ENCODE measurements at regions not wholly inside any gene's neighbourhood (a gene's known extent, or its start where the extent isn't known, plus 50 kb on each side); places are given as distances from the start of the nearest gene placed in this dataset.

- in situ Hi-C loops (cut with MboI) (no loop called here), intact Hi-C loops (cut with micrococcal nuclease; ENCODE audit: unreplicated experiment) (no loop called here)
- no peak for DNase-seq (ENCODE audit: low read depth, low spot score)
- ChIA-PET SMC1A (ENCODE audit: uncharacterized antibody, unreplicated experiment) (no interaction called here), RAD21 (ENCODE audit: unreplicated experiment) (no interaction called here), POLR2A (no interaction called here), CTCF (no interaction called here)
- H3K4me1 ChIP-seq (ENCODE audit: control insufficient read depth, insufficient read depth, low read length): no peaks in the 10 kb centered on the region
- no peak overlapping the region for H3K4me3 ChIP-seq
- no peak overlapping the region for H3K4me2 ChIP-seq (ENCODE audit: control insufficient read depth, insufficient read depth)
- no peaks in the 10 kb centered on the region for H3K36me3 ChIP-seq (ENCODE audit: control insufficient read depth in 2 of 2, insufficient read depth in 2 of 2, low read length in 1 of 2)
- H3K9ac ChIP-seq (ENCODE audit: control insufficient read depth, insufficient read depth, low read length): no peak overlapping the region
- no peak for ATAC-seq
- no peaks in the 10 kb centered on the region; the same call in 2 of the 3 replicates for H3K9me3 ChIP-seq (replicated peaks; ENCODE audit: control insufficient read depth, insufficient read depth, low read length)
- H3K27me3 ChIP-seq (replicated peaks in 1 of 2; ENCODE audit: control insufficient read depth in 2 of 2, insufficient read depth in 2 of 2, low read length in 1 of 2): no peaks in the 10 kb centered on the region
- no peak for FAIRE-seq
- no peak overlapping the region for H3K27ac ChIP-seq (ENCODE audit: control insufficient read depth, insufficient read depth)
- H2AFZ ChIP-seq (ENCODE audit: control insufficient read depth, low read depth, low read length): no peak overlapping the region
- WGBS (ENCODE audit: insufficient coverage, insufficient replicate concordance, low lambda C conversion rate, missing lambda C conversion rate): 0% methylated on average over 1 of the region's 1 CpG
- no peaks in the 10 kb centered on the region for H3K79me2 ChIP-seq (ENCODE audit: control insufficient read depth, insufficient read depth, low read length)
- BruUV-seq (replicated peaks): no TSS peak
- TF ChIP-seq MEF2A (IDR thresholded peaks at IDR 0.05; ENCODE audit: insufficient read depth, low read depth, low read length) (no peak), RB1 (IDR thresholded peaks at IDR 0.05; ENCODE audit: borderline replicate concordance) (no peak), SIN3A (IDR thresholded peaks at IDR 0.05; ENCODE audit: low read depth, low read length) (no peak), MYB (IDR thresholded peaks at IDR 0.05; ENCODE audit: borderline replicate concordance, low read depth, low read length) (no peak), CHD4 (IDR thresholded peaks at IDR 0.05) (no peak), NR2C1 (IDR thresholded peaks at IDR 0.05) (no peak), CHD2 (IDR thresholded peaks at IDR 0.05; ENCODE audit: borderline replicate concordance, low read depth, low read length) (no peak)
- no peaks in the 10 kb centered on the region for H4K20me1 ChIP-seq (ENCODE audit: control insufficient read depth, insufficient read depth)
These were observed 1001.6 kb upstream of the CDH8 start for GRCh38 chr16:63037761-63038396.

GRCh38 chr16:63018581-63019223, 982.5 kb upstream of the CDH8 start:
- in situ Hi-C loops (cut with MboI) (no loop called here), intact Hi-C loops (cut with micrococcal nuclease; ENCODE audit: unreplicated experiment) (no loop called here)
- ATAC-seq (no peak), DNase-seq (ENCODE audit: low read depth, low spot score) (no peak), FAIRE-seq (no peak)
- Histone ChIP-seq H4K20me1 (ENCODE audit: control insufficient read depth, insufficient read depth) (no peaks in the 10 kb centered on the region), H3K79me2 (ENCODE audit: control insufficient read depth, insufficient read depth, low read length) (no peaks in the 10 kb centered on the region), H3K27me3 (replicated peaks in 1 of 2; ENCODE audit: control insufficient read depth in 2 of 2, insufficient read depth in 2 of 2, low read length in 1 of 2) (no peaks in the 10 kb centered on the region), H2AFZ (ENCODE audit: control insufficient read depth, low read depth, low read length) (no peak overlapping the region), H3K36me3 (ENCODE audit: control insufficient read depth in 2 of 2, insufficient read depth in 2 of 2, low read length in 1 of 2) (no peaks in the 10 kb centered on the region), H3K9ac (ENCODE audit: control insufficient read depth, insufficient read depth, low read length) (no peak overlapping the region), H3K9me3 (replicated peaks; ENCODE audit: control insufficient read depth, insufficient read depth, low read length) (no peaks in the 10 kb centered on the region), H3K4me2 (ENCODE audit: control insufficient read depth, insufficient read depth) (no peak overlapping the region), H3K4me3 (no peak overlapping the region), H3K27ac (ENCODE audit: control insufficient read depth, insufficient read depth) (no peak overlapping the region), H3K4me1 (ENCODE audit: control insufficient read depth, insufficient read depth, low read length) (no peaks in the 10 kb centered on the region)
- WGBS (ENCODE audit: insufficient coverage, insufficient replicate concordance, low lambda C conversion rate, missing lambda C conversion rate): 47% methylated on average over 7 of the region's 7 CpGs
- ChIA-PET POLR2A (no interaction called here), SMC1A (ENCODE audit: uncharacterized antibody, unreplicated experiment) (no interaction called here), CTCF (no interaction called here), RAD21 (ENCODE audit: unreplicated experiment) (no interaction called here)
- no TSS peak for BruUV-seq (replicated peaks)
- TF ChIP-seq CTCF (IDR thresholded peaks at IDR 0.05 in 2 of 3, conservative IDR thresholded peaks at IDR 0.05 in 1 of 3; ENCODE audit: control insufficient read depth in 2 of 3, extremely low read depth in 1 of 3, insufficient read depth in 1 of 3, low read depth in 3 of 3, low read length in 3 of 3): no peak
- TF ChIP-seq TCF3 (IDR thresholded peaks at IDR 0.05; ENCODE audit: borderline replicate concordance, insufficient read depth, low read depth, low read length): no peak
- TF ChIP-seq SIN3A (IDR thresholded peaks at IDR 0.05; ENCODE audit: low read depth, low read length): no peak
- TF ChIP-seq PBX3 (IDR thresholded peaks at IDR 0.05; ENCODE audit: insufficient replicate concordance, low read depth, low read length): no peak
- TF ChIP-seq DPF2 (IDR thresholded peaks at IDR 0.05): no peak
- no peak for TF ChIP-seq NRF1 (conservative IDR thresholded peaks at IDR 0.05; ENCODE audit: low read depth, low read length)
- no peak for TF ChIP-seq POLR2AphosphoS2 (IDR thresholded peaks at IDR 0.05; ENCODE audit: low read depth, low read length)
- TF ChIP-seq POU2F2 (IDR thresholded peaks at IDR 0.05; ENCODE audit: borderline replicate concordance, low read depth, low read length): no peak
